Loucy (cell line): ENCODE measurements at regions not wholly inside any gene's neighbourhood (a gene's known extent, or its start where the extent isn't known, plus 50 kb on each side); places are given as distances from the start of the nearest gene placed in this dataset.
"Not testable (repeated sequence)": the region's sequence is repeated elsewhere in the genome, so short reads cannot be mapped to it uniquely, and the experiment has no call there.

Source experiments
- CTCF ChIP-seq: fragments of 200-600 bp; sonication (generic); conservative IDR thresholded peaks from 2 replicates; pipeline ENCODE4 v1.5.1; 2014; ENCODE audit warnings: mild to moderate bottlenecking, antibody characterized with exemption, low read length
- EZH2phosphoT487 ChIP-seq: fragments of 200-600 bp; IDR thresholded peaks from 2 replicates; pipeline ENCODE4 v1.6.1; 2018; ENCODE audit warnings: antibody characterized with exemption, mild to moderate bottlenecking, moderate library complexity, borderline replicate concordance

- TF ChIP-seq CTCF, EZH2phosphoT487: not testable (repeated sequence)
Measured at GRCh38 chr7:115599184-115599583, 431.4 kb downstream of the TFEC start.
